Heart left ventricle (tissue), 16 donors: ENCODE measurements at regions not wholly inside any gene's neighbourhood (a gene's known extent, or its start where the extent isn't known, plus 50 kb on each side); places are given as distances from the start of the nearest gene placed in this dataset.

Source experiments
- ATAC-seq, 4 donors: fragments of 200-7000 bp; cut with Tn5 transposase; one replicate each; pipeline ENCODE4 v1.9.1; 2020 to 2022; ENCODE audit warnings: moderate library complexity in 4 of 4, mild to moderate bottlenecking in 3 of 4, moderate number of reproducible peaks in 1 of 4
- DNase-seq, 5 donors: peaks; one replicate each; pipeline ENCODE4 v3.0.0-alpha.2; 2020
- H3K27ac ChIP-seq, 12 donors: fragments of 200-600 bp; sonication (generic) in 4 of 12; one replicate each; pipeline versions ENCODE4 v1.5.0 to v1.8.0; 2016 to 2022; ENCODE audit warnings: mild to moderate bottlenecking in 2 of 12
- H3K27me3 ChIP-seq, 9 donors: fragments of 200-600 bp; sonication (generic) in 2 of 9; one replicate each; pipeline versions ENCODE4 v1.5.1 to v1.8.0; 2016 to 2022; ENCODE audit warnings: mild to moderate bottlenecking in 3 of 9
- H3K36me3 ChIP-seq, 9 donors: fragments of 200-600 bp; sonication (generic) in 2 of 9; one replicate each; pipeline versions ENCODE4 v1.5.0 to v1.8.0; 2018 to 2022; ENCODE audit warnings: mild to moderate bottlenecking in 2 of 9
- H3K4me1 ChIP-seq, 12 donors: fragments of 200-600 bp; sonication (generic) in 4 of 12; one replicate each; pipeline versions ENCODE4 v1.5.0 to v1.8.0; 2016 to 2022; ENCODE audit warnings: mild to moderate bottlenecking in 3 of 12
- H3K4me3 ChIP-seq, 12 donors: fragments of 200-600 bp; sonication (generic) in 4 of 12; one replicate each; pipeline versions ENCODE4 v1.5.0 to v1.8.0; 2017 to 2022; ENCODE audit warnings: mild to moderate bottlenecking in 9 of 12, moderate library complexity in 4 of 12
- H3K9me3 ChIP-seq, 12 donors: fragments of 200-600 bp; sonication (generic) in 4 of 12; one replicate each; pipeline versions ENCODE4 v1.5.0 to v1.8.0; 2016 to 2022; ENCODE audit warnings: mild to moderate bottlenecking in 1 of 12
- POLR2A ChIP-seq, 2 donors: fragments of 450-650 bp; IDR thresholded peaks; one replicate each; pipeline ENCODE4 v1.6.1; 2017; ENCODE audit warnings: antibody characterized with exemption in 2 of 2, mild to moderate bottlenecking in 2 of 2, moderate library complexity in 2 of 2
- WGBS, 4 donors: extraction: QIAGEN DNeasy Blood & Tissue Kit in 2 of 4; methylation state at CpG; one replicate each; pipeline versions ENCODE4 v1.1.5 to v1.1.7; 2013 to 2018; 5-methylcytosine and 5-hydroxymethylcytosine counted together
- intact Hi-C, 10 donors: fragments of 100-400 bp; cut with DNase I; formaldehyde crosslinking; loops; one replicate each; pipeline versions ENCODE4 v1.11.1 to v1.14.2; 2022
- TF ChIP-seq, protein P1 (sequence below), 12 donors: fragments of 200-600 bp; sonication (generic) in 4 of 12; IDR thresholded peaks; one replicate each; pipeline versions ENCODE4 v1.5.0 to v1.8.0; 2018 to 2022; ENCODE audit warnings: antibody characterized with exemption in 12 of 12, mild to moderate bottlenecking in 5 of 12
- donor health status: ischemic (EF 13 %, LVEDD 7.1; RV severe dilation, severe dysfunction).
- donor health status: healthy with polysubstance abuse.
- donor health status: DM: no; HTN: yes; CAD: no.
- donor health status: DM: no; HTN: no; CAD: no.
- donor health status: ischemic (EF 25% LVEDD 6.9; RV normal size, moderate dysfunction).
- donor health status: ischemic (EF 25% LVEDD 5.7; RV mildly dilated, moderate dysfunction).
- donor health status: healthy.
- donor health status: DM: yes; HTN: yes; CAD: no.
- donor health status: ischemic (EF 35%, LVEDD 5.7; RV mildly dilated, moderate dysfunction).
- donor health status: nonischemic (EF 11% LVEDD 7.7; RV severe dilation, severe dysfunction).
- donor health status: DM: yes; HTN: yes; CAD: no.
- donor health status: PGD.
- donor health status: ischemic (EF 29% LVEDD 5.4; RV normal size, mild dysfunction).
- donor health status: nonischemic (EF 23%, LVEDD 6.1; RV moderate dilation, normal function).

DNA sequence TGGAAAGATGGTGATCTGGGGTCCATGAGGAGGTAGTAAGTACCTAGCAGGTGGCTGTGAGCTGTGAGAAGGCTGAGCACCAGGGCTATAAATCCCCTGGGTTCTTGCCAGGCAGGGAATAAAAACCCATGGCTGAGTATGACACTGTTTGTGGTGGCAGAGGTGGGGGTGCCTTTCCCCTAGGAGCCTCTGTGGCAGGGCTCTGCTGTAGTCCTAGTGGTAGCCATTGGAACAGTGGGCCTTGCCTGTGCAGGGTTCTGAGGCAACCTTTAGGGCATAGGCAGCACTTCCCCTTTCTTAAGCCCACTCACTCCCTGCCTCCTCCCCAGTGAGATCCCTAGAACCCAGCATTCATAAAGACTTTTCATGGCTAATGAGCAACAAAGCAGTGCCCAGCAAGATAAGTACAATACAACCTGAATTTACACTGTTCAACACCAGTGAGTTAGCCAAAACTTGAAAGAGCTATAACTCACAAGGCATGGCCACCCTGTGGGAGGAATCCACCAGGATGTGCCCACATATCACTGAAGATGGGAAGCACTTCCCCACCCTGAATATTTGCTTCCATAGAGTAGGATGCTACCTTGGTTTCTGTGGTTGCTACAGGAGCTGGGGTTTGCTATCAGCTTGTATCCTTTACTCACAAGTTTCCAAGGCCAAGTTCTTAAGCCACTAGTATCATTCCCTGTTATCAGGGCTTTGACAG is 100.9 kb upstream of the NEUROD1 start:
- H3K36me3 ChIP-seq, result no peaks in the 10 kb centered on the region
- DNase-seq (no peak), ATAC-seq (no peak)
- no peaks in the 10 kb centered on the region for H3K9me3 ChIP-seq
- intact Hi-C loops, result no loop called here
- no peak overlapping the region for H3K4me3 ChIP-seq
- no peak overlapping the region for H3K27ac ChIP-seq
- H3K4me1 ChIP-seq, result peaks cover 0 to 26% (median 4%) of the 10 kb centered on the region in 12 donors
- H3K27me3 ChIP-seq, result no peaks in the 10 kb centered on the region
- no peak for TF ChIP-seq POLR2A (IDR thresholded peaks at IDR 0.05)
- TF ChIP-seq, protein P1, sequence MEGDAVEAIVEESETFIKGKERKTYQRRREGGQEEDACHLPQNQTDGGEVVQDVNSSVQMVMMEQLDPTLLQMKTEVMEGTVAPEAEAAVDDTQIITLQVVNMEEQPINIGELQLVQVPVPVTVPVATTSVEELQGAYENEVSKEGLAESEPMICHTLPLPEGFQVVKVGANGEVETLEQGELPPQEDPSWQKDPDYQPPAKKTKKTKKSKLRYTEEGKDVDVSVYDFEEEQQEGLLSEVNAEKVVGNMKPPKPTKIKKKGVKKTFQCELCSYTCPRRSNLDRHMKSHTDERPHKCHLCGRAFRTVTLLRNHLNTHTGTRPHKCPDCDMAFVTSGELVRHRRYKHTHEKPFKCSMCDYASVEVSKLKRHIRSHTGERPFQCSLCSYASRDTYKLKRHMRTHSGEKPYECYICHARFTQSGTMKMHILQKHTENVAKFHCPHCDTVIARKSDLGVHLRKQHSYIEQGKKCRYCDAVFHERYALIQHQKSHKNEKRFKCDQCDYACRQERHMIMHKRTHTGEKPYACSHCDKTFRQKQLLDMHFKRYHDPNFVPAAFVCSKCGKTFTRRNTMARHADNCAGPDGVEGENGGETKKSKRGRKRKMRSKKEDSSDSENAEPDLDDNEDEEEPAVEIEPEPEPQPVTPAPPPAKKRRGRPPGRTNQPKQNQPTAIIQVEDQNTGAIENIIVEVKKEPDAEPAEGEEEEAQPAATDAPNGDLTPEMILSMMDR (IDR thresholded peaks at IDR 0.05), result no peak

DNA sequence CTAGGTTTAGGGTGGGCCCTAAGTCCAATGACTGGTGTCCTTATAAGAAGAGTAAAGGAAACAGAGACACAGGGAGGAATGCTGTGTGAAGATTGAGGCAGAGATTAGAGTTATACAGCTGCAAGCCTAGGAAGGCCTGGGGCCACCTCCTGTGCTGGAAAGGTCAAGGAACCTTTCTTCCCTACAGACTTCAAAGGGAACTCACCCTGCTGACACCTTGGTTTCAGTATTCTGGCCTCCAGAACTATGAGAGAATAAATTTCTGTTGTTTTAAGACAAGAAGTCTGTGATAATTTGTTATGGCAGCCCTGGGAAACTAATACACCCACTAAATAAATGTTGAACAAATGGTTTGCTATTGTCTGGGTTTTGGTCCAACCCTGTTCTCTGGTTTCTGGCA is 102.3 kb upstream of the NEUROD1 start:
- intact Hi-C loops, result no loop called here
- Histone ChIP-seq H3K9me3 (no peaks in the 10 kb centered on the region), H3K27me3 (no peaks in the 10 kb centered on the region), H3K36me3 (no peaks in the 10 kb centered on the region), H3K27ac (no peak overlapping the region), H3K4me1 (peaks cover 0 to 26% (median 4%) of the 10 kb centered on the region in 12 donors), H3K4me3 (no peak overlapping the region)
- TF ChIP-seq, protein P1 (IDR thresholded peaks at IDR 0.05), result no peak
- TF ChIP-seq POLR2A (IDR thresholded peaks at IDR 0.05), result no peak
- DNase-seq (no peak), ATAC-seq (peak in 1 of 4 donors; percentile 41)

DNA sequence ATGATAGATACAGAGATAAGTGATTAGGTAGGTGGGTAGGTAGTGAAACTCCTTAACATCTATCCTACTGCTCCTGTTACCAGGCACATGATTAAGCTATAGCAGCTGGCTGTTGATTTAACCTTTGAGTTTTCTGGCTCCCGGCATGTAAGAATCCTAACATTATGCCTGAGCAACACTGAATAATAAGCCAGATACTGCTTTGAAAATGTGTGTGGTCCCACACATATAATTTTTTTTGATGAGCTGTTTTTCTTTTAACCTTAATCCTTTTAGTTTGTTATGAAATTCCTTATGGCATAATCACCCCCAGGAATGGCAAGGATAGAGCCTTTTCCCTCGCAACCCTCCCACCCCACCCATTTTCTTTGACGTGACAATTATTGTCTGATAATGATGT is 104.2 kb upstream of the NEUROD1 start:
- H3K36me3 ChIP-seq, result no peaks in the 10 kb centered on the region
- peaks cover 0 to 14% (median 3%) of the 10 kb centered on the region in 12 donors for H3K4me1 ChIP-seq
- no peak overlapping the region for H3K27ac ChIP-seq
- H3K27me3 ChIP-seq, result no peaks in the 10 kb centered on the region
- no peak for DNase-seq
- H3K9me3 ChIP-seq, result no peaks in the 10 kb centered on the region
- intact Hi-C loops, result no loop called here
- TF ChIP-seq, protein P1 (IDR thresholded peaks at IDR 0.05), result no peak
- no peak for TF ChIP-seq POLR2A (IDR thresholded peaks at IDR 0.05)
- no peak overlapping the region for H3K4me3 ChIP-seq
- ATAC-seq, result no peak
- WGBS, 4 donors, result 81 to 85% (median 83%) methylated on average over 3 of the region's 3 CpGs

DNA sequence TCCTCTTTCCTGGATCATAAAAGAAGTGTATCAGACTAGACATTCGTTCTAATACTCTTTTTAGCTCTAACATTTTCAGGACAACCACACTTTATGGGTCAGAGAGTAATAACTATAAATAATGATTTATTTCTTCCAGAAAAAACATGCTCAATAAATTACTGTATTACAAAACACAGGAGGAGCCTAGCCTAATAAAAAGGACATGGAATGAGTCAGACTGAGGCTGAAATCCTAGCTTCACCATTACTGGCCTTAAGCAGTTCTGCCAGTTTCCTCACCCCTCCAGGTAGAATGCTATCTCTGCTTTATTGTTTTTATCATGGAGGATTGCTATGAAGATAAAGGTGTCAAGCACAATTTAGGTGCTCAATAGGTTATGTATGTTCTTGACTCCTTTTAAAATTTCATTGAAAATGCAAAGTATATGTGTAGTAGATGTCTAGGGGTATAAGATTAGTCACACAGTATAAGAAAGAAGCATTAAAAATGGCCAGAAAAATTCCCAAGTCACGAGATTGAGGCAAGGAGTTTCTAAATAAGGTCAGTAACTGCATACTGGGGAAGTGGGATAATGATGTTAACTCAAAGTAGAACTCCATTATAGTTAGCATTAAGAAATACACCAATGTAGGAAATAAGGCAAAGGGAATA is 105.5 kb upstream of the NEUROD1 start:
- Histone ChIP-seq H3K36me3 (no peaks in the 10 kb centered on the region), H3K9me3 (no peaks in the 10 kb centered on the region), H3K27me3 (no peaks in the 10 kb centered on the region), H3K4me3 (no peak overlapping the region), H3K27ac (no peak overlapping the region), H3K4me1 (peaks cover 0 to 2% (median 0%) of the 10 kb centered on the region in 12 donors)
- no peak for DNase-seq
- no peak for ATAC-seq
- TF ChIP-seq, protein P1 (IDR thresholded peaks at IDR 0.05), result no peak
- no peak for TF ChIP-seq POLR2A (IDR thresholded peaks at IDR 0.05)
- intact Hi-C loops, result no loop called here
- WGBS, 4 donors, result 73 to 79% (median 76%) methylated on average over 2 of the region's 2 CpGs
